ENCODE measurements at regions not wholly inside any gene's neighbourhood (a gene's known extent, or its start where the extent isn't known, plus 50 kb on each side); places are given as distances from the start of the nearest gene placed in this dataset.

GRCh38 chr2:180307096-180307495 is 300.0 kb upstream of the CWC22 start:
- no peaks in the 10 kb centered on the region for H3K27me3 ChIP-seq (ENCODE audit: control insufficient read depth, insufficient read depth, low read length)
- CTCF ChIA-PET: no interaction called here
- TF ChIP-seq CTCF (IDR thresholded peaks at IDR 0.05; ENCODE audit: low read depth, low read length): no peak
- no peak overlapping the region for H3K27ac ChIP-seq (ENCODE audit: low read depth, low read length)
- POLR2A ChIA-PET: no interaction called here
- no peaks in the 10 kb centered on the region for H3K9me3 ChIP-seq (ENCODE audit: control insufficient read depth, insufficient read depth, low read length)
- no peak for DNase-seq (ENCODE audit: low read depth, low spot score)
- H3K4me3 ChIP-seq (ENCODE audit: low read depth, low read length): no peak overlapping the region

GRCh38 chr2:180306346-180306745 is 299.2 kb upstream of the CWC22 start:
- ChIA-PET POLR2A (no interaction called here), CTCF (no interaction called here)
- DNase-seq (ENCODE audit: low read depth, low spot score): no peak
- Histone ChIP-seq H3K4me3 (ENCODE audit: low read depth, low read length) (no peak overlapping the region), H3K27me3 (ENCODE audit: control insufficient read depth, insufficient read depth, low read length) (no peaks in the 10 kb centered on the region), H3K9me3 (ENCODE audit: control insufficient read depth, insufficient read depth, low read length) (no peaks in the 10 kb centered on the region), H3K27ac (ENCODE audit: low read depth, low read length) (no peak overlapping the region)
- TF ChIP-seq CTCF (IDR thresholded peaks at IDR 0.05; ENCODE audit: low read depth, low read length): no peak

- no peak overlapping the region for H3K4me3 ChIP-seq (ENCODE audit: low read depth, low read length)
- no peak overlapping the region for H3K27ac ChIP-seq (ENCODE audit: low read depth, low read length)
- no peaks in the 10 kb centered on the region for H3K9me3 ChIP-seq (ENCODE audit: control insufficient read depth, insufficient read depth, low read length)
- ChIA-PET POLR2A (no interaction called here), CTCF (no interaction called here)
- DNase-seq (ENCODE audit: low read depth, low spot score): no peak
- no peak for TF ChIP-seq CTCF (IDR thresholded peaks at IDR 0.05; ENCODE audit: low read depth, low read length)
- H3K27me3 ChIP-seq (ENCODE audit: control insufficient read depth, insufficient read depth, low read length): no peaks in the 10 kb centered on the region
Observed at GRCh38 chr2:180291552-180292421, 284.7 kb upstream of the CWC22 start.

- Histone ChIP-seq H3K27ac (ENCODE audit: low read depth, low read length) (no peak overlapping the region), H3K9me3 (ENCODE audit: control insufficient read depth, insufficient read depth, low read length) (no peaks in the 10 kb centered on the region), H3K27me3 (ENCODE audit: control insufficient read depth, insufficient read depth, low read length) (no peaks in the 10 kb centered on the region), H3K4me3 (ENCODE audit: low read depth, low read length) (no peak overlapping the region)
- ChIA-PET POLR2A (no interaction called here), CTCF (no interaction called here)
- no peak for TF ChIP-seq CTCF (IDR thresholded peaks at IDR 0.05; ENCODE audit: low read depth, low read length)
- DNase-seq (ENCODE audit: low read depth, low spot score): no peak
Observed at GRCh38 chr2:180291060-180291459, 284.0 kb upstream of the CWC22 start.

GRCh38 chr2:180289627-180290026 is 282.5 kb upstream of the CWC22 start:
- CTCF ChIA-PET: no interaction called here
- TF ChIP-seq CTCF (IDR thresholded peaks at IDR 0.05; ENCODE audit: low read depth, low read length): no peak
- no peak for DNase-seq (ENCODE audit: low read depth, low spot score)
- H3K4me3 ChIP-seq (ENCODE audit: low read depth, low read length): no peak overlapping the region
- no peak overlapping the region for H3K27ac ChIP-seq (ENCODE audit: low read depth, low read length)
- H3K27me3 ChIP-seq (ENCODE audit: control insufficient read depth, insufficient read depth, low read length): no peaks in the 10 kb centered on the region
- no peaks in the 10 kb centered on the region for H3K9me3 ChIP-seq (ENCODE audit: control insufficient read depth, insufficient read depth, low read length)
- POLR2A ChIA-PET: no interaction called here
